Fibroblast of lung (primary cell): ENCODE measurements at regions not wholly inside any gene's neighbourhood (a gene's known extent, or its start where the extent isn't known, plus 50 kb on each side); places are given as distances from the start of the nearest gene placed in this dataset.

Experiments used
- EZH2 ChIP-seq: IDR thresholded peaks from 2 replicates; pipeline ENCODE4 v1.5.1; 2012; ENCODE audit warnings: low read length, control low read depth, mild to moderate bottlenecking; ENCODE audit errors: missing control alignments
- TF ChIP-seq, protein P1 (sequence below), 2 donors: IDR thresholded peaks in 1 of 2; conservative IDR thresholded peaks in 1 of 2; 1 replicate in 1 of 2; 2 replicates in 1 of 2; pipeline ENCODE4 v1.5.1; 2011 to 2012; ENCODE audit warnings: low read length in 2 of 2, control low read depth in 1 of 2, inconsistent platforms in 1 of 2, low read depth in 1 of 2, mild to moderate bottlenecking in 1 of 2

DNA sequence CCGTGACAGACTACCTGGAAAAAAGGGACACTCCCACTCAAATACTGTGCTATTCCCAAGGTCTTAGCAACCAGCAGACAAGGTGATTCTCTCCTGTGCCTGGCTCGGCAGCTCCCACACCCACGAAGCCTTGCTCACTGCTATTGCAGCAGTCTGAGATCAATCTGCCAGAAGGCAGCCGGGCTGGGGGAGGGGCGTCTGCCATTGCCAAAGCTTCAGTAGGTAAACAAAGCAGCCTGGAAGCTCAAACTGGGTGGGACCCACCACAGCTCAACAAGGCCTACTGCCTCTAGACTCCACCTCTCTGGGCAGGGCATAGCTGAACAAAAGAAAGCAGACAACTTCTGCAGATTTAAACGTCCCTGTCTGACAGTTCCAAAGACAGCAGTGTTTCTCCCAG lies 128.4 kb upstream of the SETMAR start:
- TF ChIP-seq, protein P1, sequence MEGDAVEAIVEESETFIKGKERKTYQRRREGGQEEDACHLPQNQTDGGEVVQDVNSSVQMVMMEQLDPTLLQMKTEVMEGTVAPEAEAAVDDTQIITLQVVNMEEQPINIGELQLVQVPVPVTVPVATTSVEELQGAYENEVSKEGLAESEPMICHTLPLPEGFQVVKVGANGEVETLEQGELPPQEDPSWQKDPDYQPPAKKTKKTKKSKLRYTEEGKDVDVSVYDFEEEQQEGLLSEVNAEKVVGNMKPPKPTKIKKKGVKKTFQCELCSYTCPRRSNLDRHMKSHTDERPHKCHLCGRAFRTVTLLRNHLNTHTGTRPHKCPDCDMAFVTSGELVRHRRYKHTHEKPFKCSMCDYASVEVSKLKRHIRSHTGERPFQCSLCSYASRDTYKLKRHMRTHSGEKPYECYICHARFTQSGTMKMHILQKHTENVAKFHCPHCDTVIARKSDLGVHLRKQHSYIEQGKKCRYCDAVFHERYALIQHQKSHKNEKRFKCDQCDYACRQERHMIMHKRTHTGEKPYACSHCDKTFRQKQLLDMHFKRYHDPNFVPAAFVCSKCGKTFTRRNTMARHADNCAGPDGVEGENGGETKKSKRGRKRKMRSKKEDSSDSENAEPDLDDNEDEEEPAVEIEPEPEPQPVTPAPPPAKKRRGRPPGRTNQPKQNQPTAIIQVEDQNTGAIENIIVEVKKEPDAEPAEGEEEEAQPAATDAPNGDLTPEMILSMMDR (conservative IDR thresholded peaks at IDR 0.05 in 1 of 2, IDR thresholded peaks at IDR 0.05 in 1 of 2; ENCODE audit: low read depth in 1 of 2, low read length in 2 of 2), result no peak
- TF ChIP-seq EZH2, result no peak
